Smooth muscle cell (in vitro differentiated cells): ENCODE measurements at regions not wholly inside any gene's neighbourhood (a gene's known extent, or its start where the extent isn't known, plus 50 kb on each side); places are given as distances from the start of the nearest gene placed in this dataset.
"Not testable (repeated sequence)": the region's sequence is repeated elsewhere in the genome, so short reads cannot be mapped to it uniquely, and the experiment has no call there.

Experiments used
- DNase-seq: peaks from one replicate; lab custom pipeline; 2025; ENCODE audit not compliant: unreplicated experiment; lab: John Stamatoyannopoulos, UW
- H2AFZ ChIP-seq: fragments of 200-600 bp; sonication (generic); 2 replicates; pipeline ENCODE4 v1.6.0; 2016; ENCODE audit warnings: antibody characterized with exemption, low read depth, mild to moderate bottlenecking
- H3F3A ChIP-seq: fragments of 200-600 bp; sonication (generic); 2 replicates; pipeline ENCODE4 v1.6.0; 2017; ENCODE audit warnings: antibody characterized with exemption, low read depth
- H3K27ac ChIP-seq: fragments of 200-600 bp; sonication (generic); 2 replicates; pipeline ENCODE4 v1.5.1; 2016; ENCODE audit warnings: low read depth, mild to moderate bottlenecking
- H3K27me3 ChIP-seq: fragments of 200-600 bp; sonication (generic); 2 replicates; pipeline ENCODE4 v1.6.1; 2016; ENCODE audit warnings: low read depth, mild to moderate bottlenecking
- H3K36me3 ChIP-seq: fragments of 200-600 bp; sonication (generic); 2 replicates; pipeline ENCODE4 v1.5.1; 2016; ENCODE audit warnings: low read depth
- H3K4me1 ChIP-seq: fragments of 200-600 bp; sonication (generic); 2 replicates; pipeline ENCODE4 v1.5.1; 2016; ENCODE audit warnings: low read depth
- H3K4me2 ChIP-seq: fragments of 200-600 bp; sonication (generic); 2 replicates; pipeline ENCODE4 v1.6.0; 2016; ENCODE audit warnings: mild to moderate bottlenecking
- H3K4me3 ChIP-seq: fragments of 200-600 bp; sonication (generic); 2 replicates; pipeline ENCODE4 v1.5.1; 2016; ENCODE audit warnings: mild to moderate bottlenecking
- H3K79me2 ChIP-seq: fragments of 200-600 bp; sonication (generic); 2 replicates; pipeline ENCODE4 v1.6.0; 2016; ENCODE audit warnings: low read depth, mild to moderate bottlenecking
- H3K9ac ChIP-seq: fragments of 200-600 bp; sonication (generic); 2 replicates; pipeline ENCODE4 v1.6.0; 2016; ENCODE audit warnings: low read depth
- H3K9me3 ChIP-seq: fragments of 200-600 bp; sonication (generic); replicated peaks from 2 replicates; pipeline ENCODE4 v1.5.1; 2016; ENCODE audit warnings: low read depth
- H4K20me1 ChIP-seq: fragments of 200-600 bp; sonication (generic); 2 replicates; pipeline ENCODE4 v1.6.0; 2016; ENCODE audit warnings: low read depth
- whole genome bisulfite sequencing: methylation state at CpG from one replicate; pipeline ENCODE4 v1.1.7; 2016; ENCODE audit warnings: low lambda C conversion rate; 5-methylcytosine and 5-hydroxymethylcytosine counted together
- TF ChIP-seq, protein P1 (sequence below): fragments of 200-600 bp; sonication (generic); IDR thresholded peaks from 2 replicates; pipeline ENCODE4 v1.5.1; 2017; ENCODE audit warnings: borderline replicate concordance, mild to moderate bottlenecking, antibody characterized with exemption; ENCODE audit not compliant: insufficient read depth, poor library complexity, severe bottlenecking

DNA sequence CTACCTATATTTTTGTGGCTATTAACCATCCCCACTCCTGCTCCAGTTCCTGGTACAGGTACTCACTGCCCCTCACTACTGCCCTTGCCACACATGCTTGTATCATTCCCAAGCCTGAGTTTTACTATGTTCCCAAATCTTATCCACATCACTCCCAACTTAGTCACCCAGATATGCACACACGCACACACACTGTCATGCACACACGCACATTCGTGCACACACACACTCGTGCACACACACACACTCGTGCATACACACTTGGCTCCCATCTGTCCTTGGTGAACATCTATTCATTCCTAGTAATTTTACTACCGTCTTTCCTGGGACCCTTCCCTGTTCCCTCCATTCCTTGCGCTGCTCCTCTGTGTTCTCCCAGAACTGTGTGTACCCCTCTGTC, 287.2 kb upstream of the RNF32 start:
- H3K9ac ChIP-seq: no peak overlapping the region
- no peak overlapping the region for H3K27ac ChIP-seq
- 81% methylated on average over 7 of the region's 7 CpGs for WGBS
- no peaks in the 10 kb centered on the region for H3K4me1 ChIP-seq
- no peak for DNase-seq
- peaks cover 3% of the 10 kb centered on the region for H3K9me3 ChIP-seq
- H3K4me3 ChIP-seq: no peak overlapping the region
- H3F3A ChIP-seq: no peaks in the 10 kb centered on the region
- H3K36me3 ChIP-seq: no peaks in the 10 kb centered on the region
- no peaks in the 10 kb centered on the region for H4K20me1 ChIP-seq
- H3K4me2 ChIP-seq: no peak overlapping the region
- no peak overlapping the region for H2AFZ ChIP-seq
- no peaks in the 10 kb centered on the region for H3K27me3 ChIP-seq
- no peaks in the 10 kb centered on the region for H3K79me2 ChIP-seq
- TF ChIP-seq, protein P1, sequence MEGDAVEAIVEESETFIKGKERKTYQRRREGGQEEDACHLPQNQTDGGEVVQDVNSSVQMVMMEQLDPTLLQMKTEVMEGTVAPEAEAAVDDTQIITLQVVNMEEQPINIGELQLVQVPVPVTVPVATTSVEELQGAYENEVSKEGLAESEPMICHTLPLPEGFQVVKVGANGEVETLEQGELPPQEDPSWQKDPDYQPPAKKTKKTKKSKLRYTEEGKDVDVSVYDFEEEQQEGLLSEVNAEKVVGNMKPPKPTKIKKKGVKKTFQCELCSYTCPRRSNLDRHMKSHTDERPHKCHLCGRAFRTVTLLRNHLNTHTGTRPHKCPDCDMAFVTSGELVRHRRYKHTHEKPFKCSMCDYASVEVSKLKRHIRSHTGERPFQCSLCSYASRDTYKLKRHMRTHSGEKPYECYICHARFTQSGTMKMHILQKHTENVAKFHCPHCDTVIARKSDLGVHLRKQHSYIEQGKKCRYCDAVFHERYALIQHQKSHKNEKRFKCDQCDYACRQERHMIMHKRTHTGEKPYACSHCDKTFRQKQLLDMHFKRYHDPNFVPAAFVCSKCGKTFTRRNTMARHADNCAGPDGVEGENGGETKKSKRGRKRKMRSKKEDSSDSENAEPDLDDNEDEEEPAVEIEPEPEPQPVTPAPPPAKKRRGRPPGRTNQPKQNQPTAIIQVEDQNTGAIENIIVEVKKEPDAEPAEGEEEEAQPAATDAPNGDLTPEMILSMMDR: no peak

DNA sequence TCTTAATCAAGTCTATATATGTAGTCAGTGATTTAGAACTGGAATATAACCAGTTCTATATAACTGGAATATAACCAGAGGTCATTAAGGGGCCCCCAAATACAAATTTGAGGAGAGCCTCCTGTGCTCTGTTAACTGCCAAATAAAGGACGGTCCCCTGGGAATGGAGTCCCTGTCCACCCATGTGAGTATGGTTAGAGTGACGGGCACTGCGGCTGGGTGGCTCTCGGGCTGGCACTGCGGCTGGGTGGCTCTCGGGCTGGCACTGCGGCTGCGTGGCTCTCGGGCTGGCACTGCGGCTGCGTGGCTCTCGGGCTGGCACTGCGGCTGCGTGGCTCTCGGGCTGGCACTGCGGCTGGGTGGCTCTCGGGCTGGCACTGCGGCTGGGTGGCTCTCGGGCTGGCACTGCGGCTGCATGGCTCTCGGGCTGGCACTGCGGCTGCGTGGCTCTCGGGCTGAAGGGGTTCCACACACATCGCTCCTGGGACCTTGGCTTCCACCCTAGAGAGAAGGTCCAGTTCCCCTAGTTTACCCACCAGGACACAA, 292.8 kb upstream of the RNF32 start:
- not testable (repeated sequence) for H3K27me3 ChIP-seq, H3K27ac ChIP-seq, DNase-seq, H3K9ac ChIP-seq, H2AFZ ChIP-seq, H3K4me1 ChIP-seq, H3K4me3 ChIP-seq, H3F3A ChIP-seq, H4K20me1 ChIP-seq, H3K36me3 ChIP-seq, H3K4me2 ChIP-seq, H3K9me3 ChIP-seq, H3K79me2 ChIP-seq
- 93% methylated on average over 24 of the region's 25 CpGs for WGBS

DNA sequence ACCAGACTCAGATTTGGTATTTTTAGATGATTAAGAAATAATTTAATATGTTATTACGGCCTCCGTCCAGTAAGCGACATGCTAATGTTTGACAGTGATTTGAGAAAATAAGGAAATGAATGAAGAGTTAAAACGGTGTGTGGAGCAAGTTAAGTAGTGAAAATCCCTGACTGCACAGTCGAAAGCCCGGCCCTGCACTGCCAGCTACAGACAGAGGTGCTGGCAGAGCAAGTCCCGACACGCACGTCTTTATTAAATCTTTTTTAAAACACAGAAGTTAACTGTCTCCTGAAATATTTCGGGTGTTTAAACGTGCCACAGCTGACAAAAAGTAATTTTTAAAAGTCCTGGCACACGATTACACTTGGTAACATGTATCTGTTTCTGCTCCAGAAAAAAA, 293.4 kb upstream of the RNF32 start:
- 72% methylated on average over 12 of the region's 12 CpGs for WGBS
- no peak overlapping the region for H3K4me3 ChIP-seq
- TF ChIP-seq, protein P1: no peak
- H3K36me3 ChIP-seq: no peaks in the 10 kb centered on the region
- no peak overlapping the region for H3K9ac ChIP-seq
- H3K4me2 ChIP-seq: no peak overlapping the region
- DNase-seq: no peak
- no peak overlapping the region for H2AFZ ChIP-seq
- no peaks in the 10 kb centered on the region for H3K27me3 ChIP-seq
- no peak overlapping the region for H3K27ac ChIP-seq
- H3K79me2 ChIP-seq: no peaks in the 10 kb centered on the region
- H3K4me1 ChIP-seq: no peaks in the 10 kb centered on the region
- no peaks in the 10 kb centered on the region for H4K20me1 ChIP-seq
- no peaks in the 10 kb centered on the region for H3F3A ChIP-seq
- no peaks in the 10 kb centered on the region for H3K9me3 ChIP-seq

DNA sequence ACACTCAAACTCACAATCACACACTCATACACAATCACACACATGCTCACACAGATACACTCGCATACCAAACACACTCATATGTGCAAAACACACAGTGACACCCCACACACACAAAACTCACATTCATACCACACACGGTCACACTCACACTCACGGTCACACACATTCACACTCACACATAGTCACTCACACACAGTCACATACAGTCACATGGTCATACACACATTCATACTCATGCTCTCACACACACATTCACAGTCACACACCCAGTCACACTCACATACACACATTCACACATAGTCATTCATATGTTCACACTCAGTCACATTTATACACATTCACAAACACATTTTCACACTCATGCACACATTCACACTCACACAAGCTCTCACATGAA, 296.0 kb upstream of the RNF32 start:
- Histone ChIP-seq H3F3A (no peaks in the 10 kb centered on the region), H3K4me1 (no peaks in the 10 kb centered on the region), H3K4me3 (no peak overlapping the region), H3K36me3 (no peaks in the 10 kb centered on the region), H3K27me3 (no peaks in the 10 kb centered on the region), H3K79me2 (no peaks in the 10 kb centered on the region), H3K27ac (no peak overlapping the region), H3K9ac (no peak overlapping the region), H2AFZ (no peak overlapping the region), H3K9me3 (no peaks in the 10 kb centered on the region), H3K4me2 (no peak overlapping the region), H4K20me1 (no peaks in the 10 kb centered on the region)
- TF ChIP-seq, protein P1: no peak
- DNase-seq: no peak
- 95% methylated on average over 3 of the region's 3 CpGs for WGBS
